GM21423 (cell line): ENCODE measurements at regions not wholly inside any gene's neighbourhood (a gene's known extent, or its start where the extent isn't known, plus 50 kb on each side); places are given as distances from the start of the nearest gene placed in this dataset.

Source experiments
- ATAC-seq: cut with Tn5 transposase; IDR thresholded peaks from one replicate; pipeline ENCODE4 v1.9.1; 2021; ENCODE audit warnings: mild to moderate bottlenecking, moderate library complexity; ENCODE audit not compliant: unreplicated experiment

- no peak for ATAC-seq
Measured at GRCh38 chr2:43129676-43130547, 96.5 kb downstream of the ZFP36L2 start.

- ATAC-seq: no peak
Measured at GRCh38 chr2:43128559-43128955, 97.8 kb downstream of the ZFP36L2 start.

GRCh38 chr2:43127941-43128558, 98.4 kb downstream of the ZFP36L2 start:
- ATAC-seq: no peak

- no peak for ATAC-seq
Measured at GRCh38 chr2:43127208-43127940, 99.0 kb downstream of the ZFP36L2 start.

- ATAC-seq: no peak
Measured at GRCh38 chr2:43126817-43127207, 99.6 kb downstream of the ZFP36L2 start.

- no peak for ATAC-seq
Measured at GRCh38 chr2:43125090-43125998, 101.1 kb downstream of the ZFP36L2 start.

- no peak for ATAC-seq
Measured at GRCh38 chr2:43124687-43125057, 101.7 kb downstream of the ZFP36L2 start.

GRCh38 chr2:43123981-43124686, 102.3 kb downstream of the ZFP36L2 start:
- ATAC-seq: no peak

- no peak for ATAC-seq
Measured at GRCh38 chr2:43123486-43123885, 102.9 kb downstream of the ZFP36L2 start.

GRCh38 chr2:43123028-43123427, 103.4 kb downstream of the ZFP36L2 start:
- ATAC-seq: no peak

GRCh38 chr2:43121580-43122314, 104.7 kb downstream of the ZFP36L2 start:
- ATAC-seq: no peak

- ATAC-seq: no peak
Measured at GRCh38 chr2:43119303-43119702, 107.1 kb downstream of the ZFP36L2 start.

- no peak for ATAC-seq
Measured at GRCh38 chr2:43117521-43118143, 108.8 kb downstream of the ZFP36L2 start.

GRCh38 chr2:43116988-43117387, 109.4 kb downstream of the ZFP36L2 start:
- ATAC-seq: no peak

GRCh38 chr2:43115881-43116280, 110.5 kb downstream of the ZFP36L2 start:
- no peak for ATAC-seq

GRCh38 chr2:43114210-43114609, 112.2 kb downstream of the ZFP36L2 start:
- ATAC-seq: no peak

GRCh38 chr2:43111788-43112554, 114.4 kb downstream of the ZFP36L2 start:
- no peak for ATAC-seq

GRCh38 chr2:43110442-43110871, 115.9 kb downstream of the ZFP36L2 start:
- ATAC-seq: no peak
